Activated CD4-positive, alpha-beta T cell treated with anti-CD3 and anti-CD28 coated beads for 4 hours (primary cell): ENCODE measurements at regions not wholly inside any gene's neighbourhood (a gene's known extent, or its start where the extent isn't known, plus 50 kb on each side); places are given as distances from the start of the nearest gene placed in this dataset.
"Not testable (repeated sequence)": the region's sequence is repeated elsewhere in the genome, so short reads cannot be mapped to it uniquely, and the experiment has no call there.

ENCODE experiments used
- DNase-seq, 2 donors: peaks; one replicate each; pipeline ENCODE4 v3.0.0-alpha.2; 2020

GRCh38 chr10:28127881-28128280 is 129.0 kb upstream of the ODAD2 start:
- DNase-seq, result no peak

- DNase-seq, result no peak
Measured at GRCh38 chr10:28125701-28126100, 126.8 kb upstream of the ODAD2 start.

GRCh38 chr10:28120795-28121194 is 121.9 kb upstream of the ODAD2 start:
- DNase-seq, result no peak

GRCh38 chr10:28120043-28120749 is 121.3 kb upstream of the ODAD2 start:
- DNase-seq, result no peak

- DNase-seq, result no peak
Measured at GRCh38 chr10:28118985-28119628, 120.2 kb upstream of the ODAD2 start.

- DNase-seq, result no peak
Measured at GRCh38 chr10:28113202-28113601, 114.3 kb upstream of the ODAD2 start.

- DNase-seq, result no peak
Measured at GRCh38 chr10:28111712-28112111, 112.8 kb upstream of the ODAD2 start.

- no peak for DNase-seq
Measured at GRCh38 chr10:28105561-28105960, 106.7 kb upstream of the ODAD2 start.

- no peak for DNase-seq
Measured at GRCh38 chr10:28097633-28098032, 98.8 kb upstream of the ODAD2 start.

- DNase-seq, result no peak
Measured at GRCh38 chr10:28095791-28096378, 97.0 kb upstream of the ODAD2 start.

GRCh38 chr10:28094121-28094520 is 95.2 kb upstream of the ODAD2 start:
- no peak for DNase-seq

GRCh38 chr10:28091913-28092312 is 93.0 kb upstream of the ODAD2 start:
- no peak for DNase-seq

- DNase-seq, result no peak
Measured at GRCh38 chr10:28090506-28090905, 91.6 kb upstream of the ODAD2 start.

GRCh38 chr10:28089467-28089866 is 90.6 kb upstream of the ODAD2 start:
- no peak for DNase-seq

- DNase-seq, result no peak
Measured at GRCh38 chr10:28087661-28088351, 88.9 kb upstream of the ODAD2 start.

GRCh38 chr10:28085760-28086159 is 86.9 kb upstream of the ODAD2 start:
- not testable (repeated sequence) for DNase-seq

GRCh38 chr10:28082885-28083284 is 84.0 kb upstream of the ODAD2 start:
- DNase-seq, result no peak

GRCh38 chr10:28082316-28082715 is 83.4 kb upstream of the ODAD2 start:
- DNase-seq, result no peak

- no peak for DNase-seq
Measured at GRCh38 chr10:28077889-28078288, 79.0 kb upstream of the ODAD2 start.

GRCh38 chr10:28075424-28075823 is 76.5 kb upstream of the ODAD2 start:
- no peak for DNase-seq

GRCh38 chr10:28072573-28072972 is 73.7 kb upstream of the ODAD2 start:
- DNase-seq, result no peak

GRCh38 chr10:28060031-28060607 is 61.2 kb upstream of the ODAD2 start:
- no peak for DNase-seq

- DNase-seq, result no peak
Measured at GRCh38 chr10:28058746-28059145, 59.9 kb upstream of the ODAD2 start.
